WTC11 (cell line): ENCODE measurements at regions not wholly inside any gene's neighbourhood (a gene's known extent, or its start where the extent isn't known, plus 50 kb on each side); places are given as distances from the start of the nearest gene placed in this dataset.

ENCODE experiments used
- ATF6 ChIP-seq: sonication (generic); formaldehyde crosslinking; IDR thresholded peaks from 2 replicates; pipeline ENCODE4 v1.8.1; 2023; ENCODE audit warnings: mild to moderate bottlenecking, missing genetic modification reagents
- CREB1 ChIP-seq: sonication (generic); formaldehyde crosslinking; IDR thresholded peaks from 2 replicates; pipeline ENCODE4 v1.8.0; 2023; ENCODE audit warnings: mild to moderate bottlenecking, missing genetic modification reagents
- PREB ChIP-seq: sonication (generic); formaldehyde crosslinking; IDR thresholded peaks from 2 replicates; pipeline ENCODE4 v1.8.1; 2022; ENCODE audit warnings: mild to moderate bottlenecking, missing genetic modification reagents, moderate library complexity, borderline replicate concordance
- USF1 ChIP-seq: sonication (generic); formaldehyde crosslinking; IDR thresholded peaks from 2 replicates; pipeline ENCODE4 v1.8.0; 2022; ENCODE audit warnings: mild to moderate bottlenecking, missing genetic modification reagents

- TF ChIP-seq PREB (CRISPR knock-in tag), result no peak
- no peak for TF ChIP-seq USF1
- no peak for TF ChIP-seq CREB1 (CRISPR knock-in tag)
- no peak for TF ChIP-seq ATF6
Measured at GRCh38 chrX:3768881-3769280, 55.4 kb upstream of the PRKX start (continued).
